Liver (tissue), 3 donors: ENCODE measurements at regions not wholly inside any gene's neighbourhood (a gene's known extent, or its start where the extent isn't known, plus 50 kb on each side); places are given as distances from the start of the nearest gene placed in this dataset.

ENCODE experiments used
- CTCF ChIP-seq: fragments of 150-350 bp; IDR thresholded peaks from 2 replicates; pipeline ENCODE4 v1.5.1; 2017; ENCODE audit warnings: improper control_type of control experiment, low read depth, low read length; ENCODE audit not compliant: missing input control
- JUND ChIP-seq, 2 donors: IDR thresholded peaks; 2 replicates each; pipeline ENCODE4 v1.6.1; 2016; ENCODE audit warnings: antibody characterized with exemption in 2 of 2
- YY1 ChIP-seq: IDR thresholded peaks from 2 replicates; pipeline ENCODE4 v1.6.1; 2016; ENCODE audit warnings: antibody characterized with exemption, mild to moderate bottlenecking
- TF ChIP-seq, protein P1 (sequence below): IDR thresholded peaks from 2 replicates; pipeline ENCODE4 v1.6.1; 2016; ENCODE audit warnings: antibody characterized with exemption
- donor health status: healthy.
- donor health status: healthy.

DNA sequence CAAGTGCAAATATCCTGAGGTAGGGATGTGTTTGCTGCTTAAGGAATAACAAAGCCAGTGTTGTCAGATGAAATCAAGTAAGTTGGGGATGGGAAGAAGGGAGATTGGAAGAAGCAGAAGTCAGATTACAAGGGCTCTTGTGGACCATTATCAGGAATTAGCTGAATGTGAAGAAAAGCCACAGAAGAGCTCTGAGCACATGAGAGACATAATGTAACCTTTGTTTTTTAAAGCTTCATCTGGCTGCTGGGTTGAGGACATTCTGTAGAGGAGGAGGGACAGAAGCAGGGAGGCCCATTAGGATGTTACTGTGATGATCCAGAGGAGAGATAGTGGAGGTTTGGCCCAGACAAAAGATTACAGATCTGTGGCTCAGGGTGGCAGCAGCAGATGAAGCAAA, 111.7 kb downstream of the DUSP10 start:
- no peak for TF ChIP-seq CTCF
- TF ChIP-seq JUND (IDR thresholded peaks at IDR 0.05): no peak
- no peak for TF ChIP-seq YY1
- TF ChIP-seq, protein P1, sequence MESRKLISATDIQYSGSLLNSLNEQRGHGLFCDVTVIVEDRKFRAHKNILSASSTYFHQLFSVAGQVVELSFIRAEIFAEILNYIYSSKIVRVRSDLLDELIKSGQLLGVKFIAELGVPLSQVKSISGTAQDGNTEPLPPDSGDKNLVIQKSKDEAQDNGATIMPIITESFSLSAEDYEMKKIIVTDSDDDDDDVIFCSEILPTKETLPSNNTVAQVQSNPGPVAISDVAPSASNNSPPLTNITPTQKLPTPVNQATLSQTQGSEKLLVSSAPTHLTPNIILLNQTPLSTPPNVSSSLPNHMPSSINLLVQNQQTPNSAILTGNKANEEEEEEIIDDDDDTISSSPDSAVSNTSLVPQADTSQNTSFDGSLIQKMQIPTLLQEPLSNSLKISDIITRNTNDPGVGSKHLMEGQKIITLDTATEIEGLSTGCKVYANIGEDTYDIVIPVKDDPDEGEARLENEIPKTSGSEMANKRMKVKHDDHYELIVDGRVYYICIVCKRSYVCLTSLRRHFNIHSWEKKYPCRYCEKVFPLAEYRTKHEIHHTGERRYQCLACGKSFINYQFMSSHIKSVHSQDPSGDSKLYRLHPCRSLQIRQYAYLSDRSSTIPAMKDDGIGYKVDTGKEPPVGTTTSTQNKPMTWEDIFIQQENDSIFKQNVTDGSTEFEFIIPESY: no peak
